Keratinocyte (primary cell): ENCODE measurements at regions not wholly inside any gene's neighbourhood (a gene's known extent, or its start where the extent isn't known, plus 50 kb on each side); places are given as distances from the start of the nearest gene placed in this dataset.

Source experiments
- CTCF ChIP-seq, 3 experiments: IDR thresholded peaks in 1 of 3; conservative IDR thresholded peaks in 1 of 3; optimal IDR thresholded peaks in 1 of 3; 2 replicates in 2 of 3; 3 replicates in 1 of 3; pipeline versions ENCODE3 to v1.5.1; 2011; ENCODE audit warnings: low read length in 3 of 3, mild to moderate bottlenecking in 3 of 3, moderate library complexity in 2 of 3, control low read depth in 1 of 3, inconsistent platforms in 1 of 3; ENCODE audit not compliant: insufficient read depth in 2 of 3; ENCODE audit errors: extremely low read depth in 1 of 3
- EZH2 ChIP-seq: IDR thresholded peaks from one replicate; pipeline ENCODE4 v1.6.1; 2012; ENCODE audit warnings: inconsistent platforms, mild to moderate bottlenecking, low read length, moderate library complexity

DNA sequence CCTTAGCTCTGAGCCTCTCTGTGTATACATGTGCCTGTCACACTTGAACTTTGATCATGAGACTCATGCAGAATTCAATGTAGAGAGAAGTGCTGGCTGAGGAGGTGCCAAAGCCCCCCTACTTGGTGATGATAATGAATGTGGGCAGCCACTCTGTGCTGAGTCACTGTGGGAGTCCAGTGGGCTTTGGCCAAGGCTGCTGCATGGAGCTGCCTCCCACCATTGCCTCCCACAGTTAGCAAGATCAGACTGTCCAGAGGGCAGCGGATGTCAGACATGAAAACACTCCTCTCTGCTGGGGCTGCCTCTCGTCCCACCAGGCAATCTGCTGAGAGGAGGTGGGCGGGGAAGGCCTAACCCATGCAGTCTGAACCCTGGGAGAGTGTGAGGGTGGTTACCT is 180.3 kb downstream of the SH2D4B start:
- no peak for TF ChIP-seq CTCF (optimal IDR thresholded peaks at IDR 0.05 in 1 of 3, IDR thresholded peaks at IDR 0.05 in 1 of 3, conservative IDR thresholded peaks at IDR 0.05 in 1 of 3; ENCODE audit: extremely low read depth in 1 of 3, insufficient read depth in 2 of 3, low read length in 3 of 3)
- no peak for TF ChIP-seq EZH2
